ENCODE measurements at regions not wholly inside any gene's neighbourhood (a gene's known extent, or its start where the extent isn't known, plus 50 kb on each side); places are given as distances from the start of the nearest gene placed in this dataset.

DNA sequence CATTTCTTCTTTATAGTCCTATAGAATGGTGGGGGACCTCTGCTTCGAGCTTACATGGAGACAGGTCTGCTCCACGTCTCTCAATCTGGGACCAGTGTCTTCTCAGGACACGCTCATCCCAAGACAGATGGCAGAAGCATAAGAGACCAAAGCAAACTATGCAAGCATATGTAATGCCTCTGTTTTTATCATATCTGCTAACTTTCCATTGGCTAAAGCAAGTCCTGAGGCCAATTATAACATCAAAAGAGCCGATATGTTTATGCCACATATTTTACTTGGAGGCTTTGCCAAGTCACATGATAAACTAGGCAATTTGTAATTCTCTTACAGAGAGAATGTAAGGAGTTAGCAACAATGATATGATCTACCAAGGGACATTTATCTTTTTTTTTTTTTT lies 102.6 kb upstream of the NRBF2 start:
- ChIA-PET CTCF (interaction anchor here (0.7 kb wide), 1 partner anchor 211 kb away, joined by 3 read pairs; no protein-coding TSS in a partner anchor), POLR2A (no interaction called here)
- no peak for DNase-seq (ENCODE audit: extremely low spot score)
- TF ChIP-seq NFRKB (IDR thresholded peaks at IDR 0.05) (no peak), ELF4 (IDR thresholded peaks at IDR 0.05) (no peak), LEF1 (IDR thresholded peaks at IDR 0.05; ENCODE audit: borderline replicate concordance) (no peak), SUZ12 (IDR thresholded peaks at IDR 0.05) (no peak), TARDBP (IDR thresholded peaks at IDR 0.05) (no peak), SP1 (IDR thresholded peaks at IDR 0.05) (no peak), L3MBTL2 (conservative IDR thresholded peaks at IDR 0.05) (no peak), FOXM1 (IDR thresholded peaks at IDR 0.05; ENCODE audit: borderline replicate concordance) (no peak), FOXA1 (IDR thresholded peaks at IDR 0.05) (no peak), BHLHE40 (IDR thresholded peaks at IDR 0.05; ENCODE audit: borderline replicate concordance) (no peak)

DNA sequence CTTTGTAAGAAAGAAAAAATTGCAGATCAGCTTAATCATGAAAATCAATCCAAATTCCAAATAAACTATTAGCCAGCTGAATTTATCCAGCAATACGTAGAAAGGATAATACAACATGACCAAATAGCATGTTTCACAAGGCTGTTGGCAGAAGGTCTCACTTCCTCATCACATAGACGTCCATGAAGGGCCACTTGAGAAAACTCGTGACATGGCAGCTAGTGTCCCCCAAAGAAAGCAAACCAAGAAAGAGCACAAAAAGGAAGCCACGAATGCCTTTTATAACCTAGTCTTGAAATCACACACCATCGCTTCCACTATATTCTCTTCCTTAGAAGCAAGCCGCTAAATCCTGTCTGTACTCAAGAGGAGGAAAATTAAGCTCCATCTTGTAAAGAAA lies 105.6 kb upstream of the NRBF2 start:
- POLR2A ChIA-PET = no interaction called here
- no peak for DNase-seq (ENCODE audit: extremely low spot score)
- CTCF ChIA-PET = no interaction called here
- no peak for TF ChIP-seq TARDBP (IDR thresholded peaks at IDR 0.05)
- TF ChIP-seq FOXA1 (IDR thresholded peaks at IDR 0.05) = no peak
- TF ChIP-seq, protein P1, sequence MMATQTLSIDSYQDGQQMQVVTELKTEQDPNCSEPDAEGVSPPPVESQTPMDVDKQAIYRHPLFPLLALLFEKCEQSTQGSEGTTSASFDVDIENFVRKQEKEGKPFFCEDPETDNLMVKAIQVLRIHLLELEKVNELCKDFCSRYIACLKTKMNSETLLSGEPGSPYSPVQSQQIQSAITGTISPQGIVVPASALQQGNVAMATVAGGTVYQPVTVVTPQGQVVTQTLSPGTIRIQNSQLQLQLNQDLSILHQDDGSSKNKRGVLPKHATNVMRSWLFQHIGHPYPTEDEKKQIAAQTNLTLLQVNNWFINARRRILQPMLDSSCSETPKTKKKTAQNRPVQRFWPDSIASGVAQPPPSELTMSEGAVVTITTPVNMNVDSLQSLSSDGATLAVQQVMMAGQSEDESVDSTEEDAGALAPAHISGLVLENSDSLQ (IDR thresholded peaks at IDR 0.05) = no peak
- no peak for TF ChIP-seq NFRKB (IDR thresholded peaks at IDR 0.05)
- TF ChIP-seq ARNT (IDR thresholded peaks at IDR 0.05) = no peak
- TF ChIP-seq HDGF (IDR thresholded peaks at IDR 0.05; ENCODE audit: borderline replicate concordance) = no peak
- no peak for TF ChIP-seq SUZ12 (IDR thresholded peaks at IDR 0.05)
- no peak for TF ChIP-seq L3MBTL2 (conservative IDR thresholded peaks at IDR 0.05)
- no peak for TF ChIP-seq FOXM1 (IDR thresholded peaks at IDR 0.05; ENCODE audit: borderline replicate concordance)
- TF ChIP-seq CTBP1 (IDR thresholded peaks at IDR 0.05; ENCODE audit: borderline replicate concordance) = no peak
- TF ChIP-seq ZNF384 (IDR thresholded peaks at IDR 0.05) = no peak
- no peak for TF ChIP-seq LEF1 (IDR thresholded peaks at IDR 0.05; ENCODE audit: borderline replicate concordance)
- TF ChIP-seq BHLHE40 (IDR thresholded peaks at IDR 0.05; ENCODE audit: borderline replicate concordance) = no peak
- no peak for TF ChIP-seq FOXK2 (IDR thresholded peaks at IDR 0.05)
- TF ChIP-seq ELF4 (IDR thresholded peaks at IDR 0.05) = no peak
- no peak for TF ChIP-seq SP1 (IDR thresholded peaks at IDR 0.05)

DNA sequence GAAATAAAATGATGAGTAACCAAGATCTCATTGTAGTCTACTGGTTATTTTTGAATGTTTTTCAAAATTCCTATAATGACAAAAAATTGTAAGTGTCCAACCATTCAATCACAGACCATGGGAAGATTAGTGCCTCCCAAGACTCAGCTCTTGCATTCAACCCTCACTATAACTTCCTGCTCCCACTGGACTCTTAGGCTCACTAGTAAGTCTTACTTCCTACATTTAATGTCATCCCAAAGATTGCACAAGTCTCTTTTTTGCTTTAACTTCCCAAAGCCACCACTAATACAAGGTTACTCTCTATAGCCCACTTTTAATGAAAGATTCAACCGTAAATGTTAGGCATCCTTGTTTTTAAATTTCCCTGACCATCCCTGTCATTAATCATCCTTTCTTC lies 111.9 kb upstream of the NRBF2 start:
- no peak for TF ChIP-seq FOXM1 (IDR thresholded peaks at IDR 0.05; ENCODE audit: borderline replicate concordance)
- DNase-seq (ENCODE audit: extremely low spot score) = no peak
- ChIA-PET POLR2A (no interaction called here), CTCF (no interaction called here)

DNA sequence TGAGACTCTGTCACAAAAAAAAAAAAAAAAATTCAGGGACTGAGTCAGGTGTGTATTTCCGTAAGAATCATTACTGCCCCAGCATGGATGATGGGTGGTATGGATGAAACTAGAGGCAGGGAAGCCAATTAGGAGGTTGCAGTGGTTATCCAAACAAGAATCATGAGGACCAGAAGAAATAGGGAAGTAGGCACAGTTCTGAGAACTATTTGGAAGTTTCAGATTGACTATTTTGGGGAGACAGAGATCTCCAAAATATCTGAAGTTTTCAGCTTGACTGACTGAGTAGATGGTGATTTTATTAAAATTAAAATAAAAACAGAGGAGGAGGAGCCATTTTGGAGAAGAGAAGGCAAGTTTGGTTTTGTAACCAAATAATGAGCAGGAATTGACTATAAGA lies 119.4 kb upstream of the NRBF2 start:
- ChIA-PET POLR2A (no interaction called here), CTCF (no interaction called here)
- no peak for DNase-seq (ENCODE audit: extremely low spot score)
- TF ChIP-seq TARDBP (IDR thresholded peaks at IDR 0.05) = no peak
- TF ChIP-seq, protein P1 (IDR thresholded peaks at IDR 0.05) = no peak
- no peak for TF ChIP-seq L3MBTL2 (conservative IDR thresholded peaks at IDR 0.05)
- no peak for TF ChIP-seq HDGF (IDR thresholded peaks at IDR 0.05; ENCODE audit: borderline replicate concordance)
- no peak for TF ChIP-seq FOXK2 (IDR thresholded peaks at IDR 0.05)
- no peak for TF ChIP-seq ZNF384 (IDR thresholded peaks at IDR 0.05)

DNA sequence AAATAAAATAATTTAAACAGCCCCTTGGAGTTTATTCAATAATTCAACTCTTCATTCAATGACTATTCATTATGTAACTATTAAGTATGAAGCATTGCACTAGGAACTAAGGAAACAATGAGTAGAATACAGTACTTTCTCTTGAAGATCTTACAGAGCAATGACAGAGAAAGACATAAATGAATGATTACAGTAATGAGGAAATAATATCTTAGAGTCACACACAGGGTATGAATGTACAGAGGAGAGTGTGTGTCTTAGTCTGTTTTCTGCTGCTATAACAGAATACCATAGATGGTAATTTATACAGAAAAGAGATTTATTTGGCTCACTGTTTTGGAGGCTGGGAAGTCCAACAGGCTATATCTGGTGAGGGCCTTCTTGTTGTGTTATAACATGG lies 120.5 kb upstream of the NRBF2 start:
- no peak for TF ChIP-seq SUZ12 (IDR thresholded peaks at IDR 0.05)
- no peak for TF ChIP-seq HDGF (IDR thresholded peaks at IDR 0.05; ENCODE audit: borderline replicate concordance)
- TF ChIP-seq, protein P1 (IDR thresholded peaks at IDR 0.05) = no peak
- no peak for TF ChIP-seq BHLHE40 (IDR thresholded peaks at IDR 0.05; ENCODE audit: borderline replicate concordance)
- TF ChIP-seq CTBP1 (IDR thresholded peaks at IDR 0.05; ENCODE audit: borderline replicate concordance) = no peak
- TF ChIP-seq TARDBP (IDR thresholded peaks at IDR 0.05) = no peak
- TF ChIP-seq FOXA1 (IDR thresholded peaks at IDR 0.05) = no peak
- no peak for TF ChIP-seq FOXM1 (IDR thresholded peaks at IDR 0.05; ENCODE audit: borderline replicate concordance)
- no peak for TF ChIP-seq ARNT (IDR thresholded peaks at IDR 0.05)
- TF ChIP-seq ELF4 (IDR thresholded peaks at IDR 0.05) = no peak
- TF ChIP-seq L3MBTL2 (conservative IDR thresholded peaks at IDR 0.05) = no peak
- no peak for TF ChIP-seq FOXK2 (IDR thresholded peaks at IDR 0.05)
- no peak for TF ChIP-seq NFRKB (IDR thresholded peaks at IDR 0.05)
- no peak for TF ChIP-seq LEF1 (IDR thresholded peaks at IDR 0.05; ENCODE audit: borderline replicate concordance)
- TF ChIP-seq ZNF384 (IDR thresholded peaks at IDR 0.05) = no peak
- POLR2A ChIA-PET = no interaction called here
- DNase-seq (ENCODE audit: extremely low spot score) = no peak
- CTCF ChIA-PET = no interaction called here

DNA sequence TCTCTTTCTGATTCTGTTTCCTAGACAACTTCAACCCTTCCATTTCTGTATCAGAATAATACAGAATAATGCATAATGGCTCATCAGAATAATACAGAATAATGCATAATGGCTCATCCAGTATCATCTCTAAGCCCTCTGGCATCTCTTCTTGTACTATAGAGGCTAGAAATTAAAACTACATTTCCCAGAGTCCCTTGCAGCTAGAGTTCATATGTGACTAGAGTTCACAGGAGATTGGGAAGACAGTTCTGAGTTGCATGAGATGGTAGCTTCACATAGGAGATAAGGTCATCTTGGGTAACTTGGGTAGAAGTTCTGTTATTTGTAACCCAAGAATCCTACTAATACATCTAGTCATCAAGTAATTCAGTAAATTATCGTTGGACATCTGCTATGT lies 122.9 kb upstream of the NRBF2 start:
- no peak for DNase-seq (ENCODE audit: extremely low spot score)
- ChIA-PET POLR2A (no interaction called here), CTCF (no interaction called here)
- TF ChIP-seq BHLHE40 (IDR thresholded peaks at IDR 0.05; ENCODE audit: borderline replicate concordance) (no peak), FOXM1 (IDR thresholded peaks at IDR 0.05; ENCODE audit: borderline replicate concordance) (no peak), ELF4 (IDR thresholded peaks at IDR 0.05) (no peak), ZNF384 (IDR thresholded peaks at IDR 0.05) (no peak), FOXA1 (IDR thresholded peaks at IDR 0.05) (no peak), TARDBP (IDR thresholded peaks at IDR 0.05) (no peak), SUZ12 (IDR thresholded peaks at IDR 0.05) (no peak), HDGF (IDR thresholded peaks at IDR 0.05; ENCODE audit: borderline replicate concordance) (no peak), FOXK2 (IDR thresholded peaks at IDR 0.05) (no peak), L3MBTL2 (conservative IDR thresholded peaks at IDR 0.05) (no peak), LEF1 (IDR thresholded peaks at IDR 0.05; ENCODE audit: borderline replicate concordance) (no peak), NFRKB (IDR thresholded peaks at IDR 0.05) (no peak), SP1 (IDR thresholded peaks at IDR 0.05) (no peak), CTBP1 (IDR thresholded peaks at IDR 0.05; ENCODE audit: borderline replicate concordance) (no peak), ARNT (IDR thresholded peaks at IDR 0.05) (no peak)
- TF ChIP-seq, protein P1 (IDR thresholded peaks at IDR 0.05) = no peak
